ENCODE measurements at regions not wholly inside any gene's neighbourhood (a gene's known extent, or its start where the extent isn't known, plus 50 kb on each side); places are given as distances from the start of the nearest gene placed in this dataset.
"Not testable (repeated sequence)": the region's sequence is repeated elsewhere in the genome, so short reads cannot be mapped to it uniquely, and the experiment has no call there.

- no peak for DNase-seq (ENCODE audit: low spot score in 2 of 2)
- no peak overlapping the region for H3K27ac ChIP-seq
- TF ChIP-seq POLR2A (IDR thresholded peaks at IDR 0.05) (no peak), EP300 (IDR thresholded peaks at IDR 0.05) (no peak), CTCF (IDR thresholded peaks at IDR 0.05) (no peak)
- H3K4me3 ChIP-seq: no peak overlapping the region
- peaks cover 0 to 6% (median 0%) of the 10 kb centered on the region in 4 donors for H3K4me1 ChIP-seq
- no peaks in the 10 kb centered on the region for H3K27me3 ChIP-seq
- H3K36me3 ChIP-seq: no peaks in the 10 kb centered on the region
- 79 to 81% methylated on average over 12 of the region's 12 CpGs for WGBS, 2 donors
- peaks cover 0 to 45% (median 6%) of the 10 kb centered on the region in 4 donors for H3K9me3 ChIP-seq
Observed at GRCh38 chr10:31678139-31678536, 250.5 kb downstream of the ARHGAP12 start.

- H3K9me3 ChIP-seq: peaks cover 0 to 44% (median 2%) of the 10 kb centered on the region in 4 donors
- DNase-seq (ENCODE audit: low spot score in 2 of 2): no peak
- TF ChIP-seq CTCF (IDR thresholded peaks at IDR 0.05) (no peak), POLR2A (IDR thresholded peaks at IDR 0.05) (no peak), EP300 (IDR thresholded peaks at IDR 0.05) (no peak)
- 75 to 83% methylated on average over 16 of the region's 16 CpGs for WGBS, 2 donors
- H3K27ac ChIP-seq: no peak overlapping the region
- peaks cover 0 to 6% (median 0%) of the 10 kb centered on the region in 4 donors for H3K4me1 ChIP-seq
- no peaks in the 10 kb centered on the region for H3K36me3 ChIP-seq
- no peak overlapping the region for H3K4me3 ChIP-seq
- no peaks in the 10 kb centered on the region for H3K27me3 ChIP-seq
Observed at GRCh38 chr10:31677195-31678138, 251.2 kb downstream of the ARHGAP12 start.

GRCh38 chr10:31675726-31676125, 252.9 kb downstream of the ARHGAP12 start:
- H3K36me3 ChIP-seq: no peaks in the 10 kb centered on the region
- peaks cover 0 to 48% (median 0%) of the 10 kb centered on the region in 4 donors for H3K9me3 ChIP-seq
- no peak overlapping the region for H3K4me3 ChIP-seq
- H3K27me3 ChIP-seq: no peaks in the 10 kb centered on the region
- TF ChIP-seq CTCF (IDR thresholded peaks at IDR 0.05): no peak
- TF ChIP-seq EP300 (IDR thresholded peaks at IDR 0.05): no peak
- TF ChIP-seq POLR2A (IDR thresholded peaks at IDR 0.05): no peak
- H3K4me1 ChIP-seq: peaks cover 0 to 6% (median 0%) of the 10 kb centered on the region in 4 donors
- no peak overlapping the region for H3K27ac ChIP-seq
- no peak for DNase-seq (ENCODE audit: low spot score in 2 of 2)

GRCh38 chr10:31669357-31669756, 259.3 kb downstream of the ARHGAP12 start:
- DNase-seq (ENCODE audit: low spot score in 2 of 2): no peak
- Histone ChIP-seq H3K36me3 (no peaks in the 10 kb centered on the region), H3K4me1 (peaks cover 0 to 17% (median 0%) of the 10 kb centered on the region in 4 donors), H3K27ac (peak overlapping the region in 2 of 4 donors; percentile 70 to 81), H3K9me3 (peaks cover 0 to 24% (median 0%) of the 10 kb centered on the region in 4 donors), H3K27me3 (no peaks in the 10 kb centered on the region), H3K4me3 (no peak overlapping the region)
- WGBS, 2 donors: 18 to 53% methylated on average over 1 of the region's 1 CpG
- TF ChIP-seq EP300 (IDR thresholded peaks at IDR 0.05) (peak in 1 of 2 donors; percentile 71), CTCF (IDR thresholded peaks at IDR 0.05) (no peak), POLR2A (IDR thresholded peaks at IDR 0.05) (no peak)

GRCh38 chr10:31668326-31668725, 260.3 kb downstream of the ARHGAP12 start:
- no peak for DNase-seq (ENCODE audit: low spot score in 2 of 2)
- Histone ChIP-seq H3K4me3 (no peak overlapping the region), H3K9me3 (peaks cover 0 to 16% (median 0%) of the 10 kb centered on the region in 4 donors), H3K4me1 (peaks cover 0 to 17% (median 0%) of the 10 kb centered on the region in 4 donors), H3K27me3 (no peaks in the 10 kb centered on the region), H3K36me3 (no peaks in the 10 kb centered on the region), H3K27ac (peak overlapping the region in 3 of 4 donors; percentile 32 to 81 (median 70))
- no peak for TF ChIP-seq POLR2A (IDR thresholded peaks at IDR 0.05)
- TF ChIP-seq CTCF (IDR thresholded peaks at IDR 0.05): no peak
- no peak for TF ChIP-seq EP300 (IDR thresholded peaks at IDR 0.05)

GRCh38 chr10:31665764-31666279, 262.8 kb downstream of the ARHGAP12 start:
- not testable (repeated sequence) for H3K4me3 ChIP-seq; H3K9me3 ChIP-seq; DNase-seq (ENCODE audit: low spot score in 2 of 2); H3K27ac ChIP-seq; H3K36me3 ChIP-seq; H3K27me3 ChIP-seq
- H3K4me1 ChIP-seq: peaks cover 0 to 17% (median 0%) of the 10 kb centered on the region in 4 donors
- WGBS, 2 donors: 93 to 94% methylated on average over 3 of the region's 3 CpGs
